GM12891 (cell line): ENCODE measurements at regions not wholly inside any gene's neighbourhood (a gene's known extent, or its start where the extent isn't known, plus 50 kb on each side); places are given as distances from the start of the nearest gene placed in this dataset.
"Not testable (repeated sequence)": the region's sequence is repeated elsewhere in the genome, so short reads cannot be mapped to it uniquely, and the experiment has no call there.

ENCODE experiments used
- PAX5 ChIP-seq: IDR thresholded peaks from 2 replicates; pipeline ENCODE4 v1.6.1; 2011; ENCODE audit warnings: low read length, moderate library complexity, mild to moderate bottlenecking; ENCODE audit not compliant: insufficient read depth, severe bottlenecking
- POLR2A ChIP-seq: IDR thresholded peaks from 2 replicates; pipeline ENCODE4 v1.6.1; 2011; ENCODE audit warnings: low read depth, low read length, control low read depth
- POLR2AphosphoS5 ChIP-seq: IDR thresholded peaks from 2 replicates; pipeline ENCODE4 v1.6.1; 2011; ENCODE audit warnings: low read depth, low read length, control low read depth
- POU2F2 ChIP-seq: IDR thresholded peaks from 2 replicates; pipeline ENCODE4 v1.6.1; 2011; ENCODE audit warnings: low read depth, mild to moderate bottlenecking, control low read depth, low read length, moderate library complexity
- SPI1 ChIP-seq: IDR thresholded peaks from 2 replicates; pipeline ENCODE4 v1.6.1; 2011; ENCODE audit warnings: low read depth, low read length, control low read depth
- TAF1 ChIP-seq: IDR thresholded peaks from 2 replicates; pipeline ENCODE4 v1.6.1; 2011; ENCODE audit warnings: low read depth, low read length, control low read depth

DNA sequence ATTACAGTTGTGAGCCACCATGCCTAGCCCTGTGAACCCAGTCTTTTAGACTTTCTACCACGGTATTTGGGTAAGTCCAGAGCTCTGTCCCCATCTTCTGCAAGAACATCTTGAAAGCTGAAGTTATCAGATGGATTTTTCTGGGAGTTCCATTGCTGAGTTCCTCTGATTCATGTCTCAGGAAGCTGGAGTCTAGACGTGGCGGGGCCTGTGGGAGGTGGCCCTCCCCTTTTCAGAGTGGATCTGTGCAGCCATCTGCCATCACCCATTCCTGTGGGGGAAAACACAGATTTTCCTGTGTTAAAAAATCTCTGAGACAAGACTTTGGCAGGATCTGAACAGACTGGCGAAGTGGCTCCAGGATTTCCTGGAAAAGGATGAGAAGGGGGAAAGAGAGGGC is 234.3 kb downstream of the NPIPA7 start:
- not testable (repeated sequence) for TF ChIP-seq TAF1, POLR2AphosphoS5, POLR2A, SPI1, POU2F2, PAX5
